WI38 (cell line): ENCODE measurements at regions not wholly inside any gene's neighbourhood (a gene's known extent, or its start where the extent isn't known, plus 50 kb on each side); places are given as distances from the start of the nearest gene placed in this dataset.

Source experiments
- H3K4me3 ChIP-seq: 2 replicates; pipeline ENCODE4 v1.5.1; 2011; ENCODE audit warnings: low read depth, mild to moderate bottlenecking, control low read depth, low read length
- TF ChIP-seq, protein P1 (sequence below): IDR thresholded peaks from 2 replicates; pipeline ENCODE4 v1.5.1; 2012; ENCODE audit warnings: low read depth, mild to moderate bottlenecking, control low read depth, low read length

DNA sequence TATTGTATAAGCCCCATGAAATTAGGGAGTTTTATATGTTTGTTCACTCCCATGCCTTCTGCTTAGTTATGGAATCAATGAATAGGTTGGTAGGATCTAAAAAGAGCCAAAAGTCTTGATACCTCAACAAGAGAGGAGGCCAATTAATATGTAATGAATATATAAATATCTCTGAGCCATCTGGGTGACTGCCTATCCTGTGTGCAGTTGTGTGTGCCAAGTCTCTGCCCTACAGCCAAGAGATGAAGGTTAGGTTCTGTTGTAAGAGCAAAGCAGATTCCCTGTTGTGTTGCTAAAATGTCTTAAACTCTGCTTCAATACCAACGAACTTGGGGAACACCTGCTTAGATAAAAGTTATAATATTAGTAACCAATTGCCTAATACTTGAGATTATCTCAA lies 61.8 kb upstream of the GORAB start:
- no peak overlapping the region for H3K4me3 ChIP-seq
- TF ChIP-seq, protein P1, sequence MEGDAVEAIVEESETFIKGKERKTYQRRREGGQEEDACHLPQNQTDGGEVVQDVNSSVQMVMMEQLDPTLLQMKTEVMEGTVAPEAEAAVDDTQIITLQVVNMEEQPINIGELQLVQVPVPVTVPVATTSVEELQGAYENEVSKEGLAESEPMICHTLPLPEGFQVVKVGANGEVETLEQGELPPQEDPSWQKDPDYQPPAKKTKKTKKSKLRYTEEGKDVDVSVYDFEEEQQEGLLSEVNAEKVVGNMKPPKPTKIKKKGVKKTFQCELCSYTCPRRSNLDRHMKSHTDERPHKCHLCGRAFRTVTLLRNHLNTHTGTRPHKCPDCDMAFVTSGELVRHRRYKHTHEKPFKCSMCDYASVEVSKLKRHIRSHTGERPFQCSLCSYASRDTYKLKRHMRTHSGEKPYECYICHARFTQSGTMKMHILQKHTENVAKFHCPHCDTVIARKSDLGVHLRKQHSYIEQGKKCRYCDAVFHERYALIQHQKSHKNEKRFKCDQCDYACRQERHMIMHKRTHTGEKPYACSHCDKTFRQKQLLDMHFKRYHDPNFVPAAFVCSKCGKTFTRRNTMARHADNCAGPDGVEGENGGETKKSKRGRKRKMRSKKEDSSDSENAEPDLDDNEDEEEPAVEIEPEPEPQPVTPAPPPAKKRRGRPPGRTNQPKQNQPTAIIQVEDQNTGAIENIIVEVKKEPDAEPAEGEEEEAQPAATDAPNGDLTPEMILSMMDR: no peak

DNA sequence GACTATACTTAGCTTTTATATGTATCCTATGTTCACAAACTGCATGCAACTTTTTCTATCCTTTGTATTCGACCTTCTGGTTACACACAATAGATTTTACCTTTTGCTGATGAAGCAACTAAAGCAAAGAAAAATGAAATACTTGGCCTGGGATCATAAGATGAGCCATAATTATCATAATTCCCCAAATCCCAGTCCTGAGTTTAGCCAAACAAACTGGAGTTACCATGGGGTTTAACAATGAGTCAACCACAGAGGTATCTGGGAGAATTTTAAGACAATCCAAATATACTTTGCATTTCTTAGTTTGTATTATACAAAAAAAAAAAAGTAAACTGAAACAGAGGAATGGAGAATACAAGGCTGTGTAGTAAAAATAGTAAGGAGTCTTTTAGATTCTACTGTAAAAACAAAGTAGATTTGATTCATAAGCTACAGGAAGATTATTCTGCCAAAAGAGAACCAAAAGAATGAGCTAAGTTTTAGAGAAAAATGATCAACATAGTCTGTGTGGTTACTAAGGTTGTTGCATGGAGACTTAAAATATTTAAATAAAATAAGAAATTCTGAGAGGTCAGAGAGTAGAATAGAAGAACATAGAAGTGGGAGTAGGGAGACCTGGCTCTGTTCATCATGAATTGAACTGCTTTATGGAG lies 60.4 kb upstream of the GORAB start:
- TF ChIP-seq, protein P1: no peak
- H3K4me3 ChIP-seq: no peak overlapping the region

DNA sequence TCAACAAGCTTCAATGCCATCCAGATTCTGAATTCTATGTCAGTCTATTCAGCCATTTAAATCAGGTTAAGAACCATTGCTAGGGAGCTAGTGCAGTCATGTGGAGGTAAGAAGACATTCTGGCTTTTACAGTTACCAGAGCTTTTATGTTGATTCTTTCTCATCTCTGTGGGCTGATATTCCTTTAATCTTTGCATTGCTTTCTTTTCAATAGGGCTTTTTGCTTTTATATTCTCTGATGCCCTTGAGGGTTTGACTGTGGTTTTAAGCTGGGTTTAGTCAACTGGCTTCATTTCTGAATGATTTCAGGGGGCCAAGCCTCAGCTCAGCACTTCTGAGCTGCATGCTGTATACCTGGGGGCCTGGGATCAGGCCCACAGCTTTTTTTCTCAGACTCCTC lies 51.0 kb upstream of the GORAB start:
- TF ChIP-seq, protein P1: no peak
- H3K4me3 ChIP-seq: no peak overlapping the region
